Lung microvascular endothelial cell (primary cell): ENCODE measurements at regions not wholly inside any gene's neighbourhood (a gene's known extent, or its start where the extent isn't known, plus 50 kb on each side); places are given as distances from the start of the nearest gene placed in this dataset.

ENCODE experiments used
- DNase-seq, 2 donors: peaks; one replicate each; pipeline versions ENCODE4 v3.0.0 to v3.0.0-alpha.2; 2010; ENCODE audit warnings: low read depth in 2 of 2

- DNase-seq, result no peak
Measured at GRCh38 chr1:10896673-10897072, 100.2 kb upstream of the CASZ1 start.

- no peak for DNase-seq
Measured at GRCh38 chr1:10897321-10897980, 101.0 kb upstream of the CASZ1 start.

GRCh38 chr1:10897981-10898728, 101.7 kb upstream of the CASZ1 start:
- no peak for DNase-seq

GRCh38 chr1:10898921-10899320, 102.5 kb upstream of the CASZ1 start:
- DNase-seq, result no peak

- DNase-seq, result no peak
Measured at GRCh38 chr1:10899490-10900250, 103.2 kb upstream of the CASZ1 start.

GRCh38 chr1:10900251-10900651, 103.8 kb upstream of the CASZ1 start:
- no peak for DNase-seq

- no peak for DNase-seq
Measured at GRCh38 chr1:10900691-10901090, 104.2 kb upstream of the CASZ1 start.

- DNase-seq, result no peak
Measured at GRCh38 chr1:10901091-10901890, 104.8 kb upstream of the CASZ1 start.

GRCh38 chr1:10901891-10902805, 105.7 kb upstream of the CASZ1 start:
- no peak for DNase-seq

GRCh38 chr1:10903421-10903820, 107.0 kb upstream of the CASZ1 start:
- DNase-seq, result no peak

GRCh38 chr1:10903821-10904220, 107.4 kb upstream of the CASZ1 start:
- no peak for DNase-seq

GRCh38 chr1:10904396-10905358, 107.8 kb upstream of the TARDBP start:
- no peak for DNase-seq

GRCh38 chr1:10905841-10906655, 106.4 kb upstream of the TARDBP start:
- DNase-seq, result no peak

- no peak for DNase-seq
Measured at GRCh38 chr1:10906866-10907519, 105.5 kb upstream of the TARDBP start.

GRCh38 chr1:10908266-10908665, 104.2 kb upstream of the TARDBP start:
- DNase-seq, result no peak

GRCh38 chr1:10909697-10910680, 102.5 kb upstream of the TARDBP start:
- DNase-seq, result peak; percentile 28 to 40
